H1 (cell line): ENCODE measurements at regions not wholly inside any gene's neighbourhood (a gene's known extent, or its start where the extent isn't known, plus 50 kb on each side); places are given as distances from the start of the nearest gene placed in this dataset.

ENCODE experiments used
- RNF2 ChIP-seq: fragments of 200-900, 300-1000 bp; sonication (generic); IDR thresholded peaks from 2 replicates; pipeline ENCODE4 v1.7.1; 2016; ENCODE audit warnings: borderline replicate concordance, low read depth, mild to moderate bottlenecking, antibody characterized with exemption, low read length; ENCODE audit not compliant: poor library complexity, severe bottlenecking; ENCODE audit errors: missing control alignments
- SP1 ChIP-seq: IDR thresholded peaks from 2 replicates; pipeline ENCODE4 v1.6.1; 2011; ENCODE audit warnings: low read depth, low read length
- TBP ChIP-seq: IDR thresholded peaks from 2 replicates; pipeline ENCODE4 v1.6.1; 2011; ENCODE audit warnings: low read depth, low read length, improper control_type of control experiment
- TF ChIP-seq, protein P1 (sequence below), 3 experiments: IDR thresholded peaks; 1 replicate in 2 of 3; 2 replicates in 1 of 3; pipeline versions ENCODE4 v1.5.1 to v1.6.1; 2011; ENCODE audit warnings: low read length in 3 of 3, mild to moderate bottlenecking in 3 of 3, inconsistent platforms in 2 of 3, low read depth in 1 of 3, moderate library complexity in 1 of 3; ENCODE audit not compliant: insufficient read depth in 1 of 3; ENCODE audit errors: control extremely low read depth in 1 of 3

DNA sequence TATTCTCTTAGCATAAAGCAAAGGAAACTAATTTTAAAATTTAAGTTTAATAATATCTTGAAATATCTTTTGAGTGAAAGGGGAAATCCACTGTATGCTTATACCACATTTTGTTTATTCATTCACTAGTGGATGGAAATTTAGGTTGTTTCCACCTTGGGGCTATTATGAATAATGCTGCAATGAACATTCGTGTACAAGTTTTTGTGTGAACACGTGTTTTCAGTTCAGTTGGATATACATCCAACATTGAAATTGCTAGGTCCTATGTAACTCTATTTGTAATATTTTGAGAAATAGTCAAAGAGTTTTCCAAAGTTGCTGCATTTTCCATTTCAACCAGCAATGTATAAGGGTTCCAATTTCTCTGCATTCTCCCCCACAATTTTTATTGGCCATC lies 83.7 kb upstream of the ETV6 start:
- TF ChIP-seq, protein P1, sequence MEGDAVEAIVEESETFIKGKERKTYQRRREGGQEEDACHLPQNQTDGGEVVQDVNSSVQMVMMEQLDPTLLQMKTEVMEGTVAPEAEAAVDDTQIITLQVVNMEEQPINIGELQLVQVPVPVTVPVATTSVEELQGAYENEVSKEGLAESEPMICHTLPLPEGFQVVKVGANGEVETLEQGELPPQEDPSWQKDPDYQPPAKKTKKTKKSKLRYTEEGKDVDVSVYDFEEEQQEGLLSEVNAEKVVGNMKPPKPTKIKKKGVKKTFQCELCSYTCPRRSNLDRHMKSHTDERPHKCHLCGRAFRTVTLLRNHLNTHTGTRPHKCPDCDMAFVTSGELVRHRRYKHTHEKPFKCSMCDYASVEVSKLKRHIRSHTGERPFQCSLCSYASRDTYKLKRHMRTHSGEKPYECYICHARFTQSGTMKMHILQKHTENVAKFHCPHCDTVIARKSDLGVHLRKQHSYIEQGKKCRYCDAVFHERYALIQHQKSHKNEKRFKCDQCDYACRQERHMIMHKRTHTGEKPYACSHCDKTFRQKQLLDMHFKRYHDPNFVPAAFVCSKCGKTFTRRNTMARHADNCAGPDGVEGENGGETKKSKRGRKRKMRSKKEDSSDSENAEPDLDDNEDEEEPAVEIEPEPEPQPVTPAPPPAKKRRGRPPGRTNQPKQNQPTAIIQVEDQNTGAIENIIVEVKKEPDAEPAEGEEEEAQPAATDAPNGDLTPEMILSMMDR (IDR thresholded peaks at IDR 0.05; ENCODE audit: control extremely low read depth in 1 of 3, insufficient read depth in 1 of 3, low read depth in 1 of 3, low read length in 3 of 3), result no peak
- TF ChIP-seq RNF2, result no peak
- TF ChIP-seq SP1, result no peak
- no peak for TF ChIP-seq TBP
